H1 (cell line): ENCODE measurements at regions not wholly inside any gene's neighbourhood (a gene's known extent, or its start where the extent isn't known, plus 50 kb on each side); places are given as distances from the start of the nearest gene placed in this dataset.

ENCODE experiments used
- CTCF ChIA-PET: fragments of 300-600 bp; sonication (Branson Sonifier 250); formaldehyde crosslinking; loops from one replicate; lab custom pipeline; 2021; ENCODE audit not compliant: partially characterized antibody; lab: Charles Lee
- POLR2A ChIA-PET: fragments of 300-600 bp; sonication (Branson Sonifier 250); formaldehyde crosslinking; loops from one replicate; lab custom pipeline; 2021; ENCODE audit warnings: inconsistent platforms; ENCODE audit not compliant: partially characterized antibody; lab: Charles Lee
- DNase-seq, 2 experiments: peaks; one replicate each; pipeline versions ENCODE4 v3.0.0 to v3.0.0-alpha.2; 2010 to 2022; ENCODE audit warnings: low spot score in 2 of 2, low read depth in 1 of 2, mixed read lengths in 1 of 2
- FAIRE-seq: peaks from 2 replicates; lab custom pipeline; 2011; peaks lifted over from hg19 to GRCh38; lab: Jason Lieb, UNC
- H2AFZ ChIP-seq: 2 replicates; pipeline ENCODE4 v1.8.1; 2012; ENCODE audit warnings: low read length, inconsistent platforms
- H2AK5ac ChIP-seq: 2 replicates; pipeline ENCODE4 v1.6.1; 2013; ENCODE audit warnings: low read depth, low read length
- H2BK120ac ChIP-seq: replicated peaks from 2 replicates; pipeline ENCODE3; 2013; ENCODE audit warnings: low read depth, low read length, inconsistent platforms
- H2BK12ac ChIP-seq: 2 replicates; pipeline ENCODE4 v1.6.1; 2013; ENCODE audit warnings: low read depth, low read length
- H2BK15ac ChIP-seq: 2 replicates; pipeline ENCODE4 v1.6.1; 2013; ENCODE audit warnings: low read length
- H2BK20ac ChIP-seq: 2 replicates; pipeline ENCODE4 v1.6.1; 2013; ENCODE audit warnings: low read length
- H2BK5ac ChIP-seq: 2 replicates; pipeline ENCODE4 v1.6.1; 2013; ENCODE audit warnings: low read depth, low read length
- H3K14ac ChIP-seq: 2 replicates; pipeline ENCODE4 v1.6.1; 2013; ENCODE audit warnings: inconsistent platforms; ENCODE audit not compliant: insufficient read length
- H3K18ac ChIP-seq: 2 replicates; pipeline ENCODE4 v1.6.1; 2013; ENCODE audit warnings: low read length; ENCODE audit errors: extremely low read depth
- H3K23ac ChIP-seq: 2 replicates; pipeline ENCODE4 v1.6.1; 2013; ENCODE audit warnings: inconsistent platforms; ENCODE audit not compliant: insufficient read length
- H3K23me2 ChIP-seq: 2 replicates; pipeline ENCODE4 v1.6.1; 2013; ENCODE audit warnings: low read depth, low read length
- H3K27ac ChIP-seq: 2 replicates; pipeline ENCODE4 v1.6.1; 2011; ENCODE audit warnings: low read depth, low read length, inconsistent platforms
- H3K27me3 ChIP-seq, 4 experiments: replicated peaks in 1 of 4; 1 replicate in 1 of 4; 2 replicates in 3 of 4; pipeline versions ENCODE4 v1.6.1 to v1.8.1; 2011 to 2013; ENCODE audit warnings: low read length in 3 of 4, mild to moderate bottlenecking in 3 of 4, inconsistent platforms in 2 of 4, mixed read lengths in 2 of 4, moderate library complexity in 1 of 4; ENCODE audit not compliant: control insufficient read depth in 3 of 4, insufficient read depth in 3 of 4; ENCODE audit errors: extremely low read depth in 1 of 4
- H3K36me3 ChIP-seq, 4 experiments: 2 replicates each; pipeline versions ENCODE4 v1.6.1 to v1.8.1; 2011 to 2013; ENCODE audit warnings: mild to moderate bottlenecking in 4 of 4, low read length in 3 of 4, moderate library complexity in 2 of 4, control low read depth in 1 of 4, inconsistent platforms in 1 of 4; ENCODE audit not compliant: insufficient read depth in 4 of 4, control insufficient read depth in 2 of 4
- H3K4ac ChIP-seq: replicated peaks from 2 replicates; pipeline ENCODE3; 2013; ENCODE audit warnings: low read length, low read depth, mixed read lengths, inconsistent platforms; ENCODE audit not compliant: insufficient read length
- H3K4me1 ChIP-seq, 4 experiments: replicated peaks in 1 of 4; 1 replicate in 1 of 4; 2 replicates in 3 of 4; pipeline versions ENCODE4 v1.6.1 to v1.8.1; 2011 to 2013; ENCODE audit warnings: low read length in 3 of 4, inconsistent platforms in 2 of 4, mixed read lengths in 1 of 4; ENCODE audit not compliant: insufficient read depth in 4 of 4, control insufficient read depth in 3 of 4
- H3K4me2 ChIP-seq, 2 experiments: 2 replicates each; pipeline versions ENCODE4 v1.6.1 to v1.8.1; 2011 to 2013; ENCODE audit warnings: low read depth in 2 of 2, low read length in 2 of 2, control low read depth in 1 of 2, inconsistent platforms in 1 of 2, mild to moderate bottlenecking in 1 of 2; ENCODE audit not compliant: insufficient read depth in 1 of 2
- H3K4me3 ChIP-seq, 4 experiments: fragments of 200-600, 300-600 bp in 1 of 4; sonication (generic), shearing (Covaris generic), sonication (Bioruptor Twin) in 1 of 4; 2 replicates each; pipeline versions ENCODE4 v1.5.1 to v1.8.1; 2011 to 2016; ENCODE audit warnings: low read length in 4 of 4, low read depth in 3 of 4, control low read depth in 2 of 4, inconsistent platforms in 2 of 4, mild to moderate bottlenecking in 2 of 4, mixed read lengths in 1 of 4, moderate library complexity in 1 of 4; ENCODE audit not compliant: insufficient read depth in 2 of 4; ENCODE audit errors: extremely low read depth in 1 of 4
- H3K56ac ChIP-seq: replicated peaks from 2 replicates; pipeline ENCODE3; 2013; ENCODE audit warnings: low read depth, mild to moderate bottlenecking, mixed read lengths, low read length, inconsistent platforms; ENCODE audit not compliant: insufficient read length
- H3K79me1 ChIP-seq: 2 replicates; pipeline ENCODE4 v1.6.1; 2013; ENCODE audit warnings: low read depth, low read length, control low read depth
- H3K79me2 ChIP-seq, 2 experiments: 2 replicates each; pipeline versions ENCODE4 v1.6.1 to v1.8.1; 2012 to 2013; ENCODE audit warnings: low read length in 2 of 2, mild to moderate bottlenecking in 2 of 2, inconsistent platforms in 1 of 2; ENCODE audit not compliant: insufficient read depth in 2 of 2, control insufficient read depth in 1 of 2
- H3K9ac ChIP-seq, 4 experiments: replicated peaks in 1 of 4; 1 replicate in 1 of 4; 2 replicates in 3 of 4; pipeline versions ENCODE4 v1.6.1 to v1.8.1; 2011 to 2013; ENCODE audit warnings: low read depth in 3 of 4, low read length in 3 of 4, control low read depth in 2 of 4, mild to moderate bottlenecking in 2 of 4, moderate library complexity in 2 of 4, inconsistent platforms in 1 of 4; ENCODE audit errors: extremely low read depth in 1 of 4
- H3K9me3 ChIP-seq, 2 experiments: 2 replicates each; pipeline versions ENCODE4 v1.6.1 to v1.8.1; 2012 to 2013; ENCODE audit warnings: mild to moderate bottlenecking in 2 of 2, moderate library complexity in 2 of 2, control low read depth in 1 of 2, inconsistent platforms in 1 of 2, low read depth in 1 of 2, low read length in 1 of 2, mixed read lengths in 1 of 2; ENCODE audit not compliant: insufficient read depth in 2 of 2
- H4K20me1 ChIP-seq, 2 experiments: replicated peaks in 1 of 2; 2 replicates each; pipeline versions ENCODE3 to v1.8.1; 2011 to 2013; ENCODE audit warnings: inconsistent platforms in 2 of 2, low read length in 2 of 2, mild to moderate bottlenecking in 1 of 2; ENCODE audit not compliant: insufficient read depth in 2 of 2, control insufficient read depth in 1 of 2
- H4K5ac ChIP-seq: 2 replicates; pipeline ENCODE4 v1.6.1; 2013; ENCODE audit warnings: low read length, low read depth, mixed read lengths, inconsistent platforms; ENCODE audit not compliant: insufficient read length
- H4K8ac ChIP-seq: 2 replicates; pipeline ENCODE4 v1.8.0; 2013; ENCODE audit warnings: mild to moderate bottlenecking, moderate library complexity, low read length, inconsistent platforms; ENCODE audit not compliant: insufficient read depth; ENCODE audit errors: extremely low read depth
- H4K91ac ChIP-seq: replicated peaks from 2 replicates; pipeline ENCODE3; 2013; ENCODE audit warnings: low read length, mixed read lengths, inconsistent platforms; ENCODE audit not compliant: insufficient read length
- CBX5 ChIP-seq: fragments of 300-800, 300-1000 bp; sonication (generic); IDR thresholded peaks from 2 replicates; pipeline ENCODE4 v1.7.1; 2016; ENCODE audit warnings: antibody characterized with exemption, low read length, low read depth
- CBX8 ChIP-seq: fragments of 300-800, 300-1000 bp; sonication (generic); IDR thresholded peaks from 2 replicates; pipeline ENCODE4 v1.7.1; 2016; ENCODE audit warnings: low read depth, low read length, borderline replicate concordance
- CEBPB ChIP-seq: IDR thresholded peaks from 2 replicates; pipeline ENCODE4 v1.6.1; 2012; ENCODE audit warnings: low read depth, low read length
- CHD1 ChIP-seq: IDR thresholded peaks from 2 replicates; pipeline ENCODE4 v1.6.1; 2012; ENCODE audit warnings: low read depth, low read length, improper control_type of control experiment
- CTBP2 ChIP-seq: IDR thresholded peaks from 2 replicates; pipeline ENCODE4 v1.7.0; 2011; ENCODE audit warnings: borderline replicate concordance, mild to moderate bottlenecking, moderate library complexity, mixed read lengths, low read length; ENCODE audit not compliant: insufficient read depth, insufficient read length
- EZH2 ChIP-seq: fragments of 200-600 bp; sonication (generic); IDR thresholded peaks from 2 replicates; pipeline ENCODE4 v1.7.1; 2012; ENCODE audit warnings: low read depth, mild to moderate bottlenecking, moderate library complexity, low read length, inconsistent platforms; ENCODE audit not compliant: severe bottlenecking
- NANOG ChIP-seq: IDR thresholded peaks from 2 replicates; pipeline ENCODE4 v1.6.1; 2011; ENCODE audit warnings: low read length, low read depth, mild to moderate bottlenecking, inconsistent platforms; ENCODE audit not compliant: insufficient read depth, poor library complexity, severe bottlenecking
- RXRA ChIP-seq: IDR thresholded peaks from 2 replicates; pipeline ENCODE4 v1.6.1; 2011; ENCODE audit warnings: low read depth, mild to moderate bottlenecking, low read length, moderate library complexity; ENCODE audit not compliant: insufficient read depth
- SP4 ChIP-seq: IDR thresholded peaks from 2 replicates; pipeline ENCODE4 v1.6.1; 2012; ENCODE audit warnings: low read length, inconsistent platforms
- TBP ChIP-seq: IDR thresholded peaks from 2 replicates; pipeline ENCODE4 v1.6.1; 2011; ENCODE audit warnings: low read depth, low read length, improper control_type of control experiment
- YY1 ChIP-seq: IDR thresholded peaks from 2 replicates; pipeline ENCODE4 v1.6.1; 2011; ENCODE audit warnings: low read depth, mild to moderate bottlenecking, low read length
- WGBS, 2 experiments: shearing (Covaris generic) in 1 of 2; methylation state at CpG; one replicate each; pipeline versions ENCODE4 v1.1.6 to v1.1.7; 2013 to 2015; ENCODE audit warnings: low lambda C conversion rate in 2 of 2, mixed read lengths in 2 of 2, inconsistent platforms in 1 of 2, low coverage in 1 of 2, missing lambda C conversion rate in 1 of 2; ENCODE audit not compliant: insufficient replicate concordance in 2 of 2, insufficient coverage in 1 of 2, insufficient read length in 1 of 2; ENCODE audit errors: extremely low coverage in 1 of 2, missing lambda C conversion rate in 1 of 2; 5-methylcytosine and 5-hydroxymethylcytosine counted together
- TF ChIP-seq, protein P1 (sequence below): IDR thresholded peaks from 2 replicates; pipeline ENCODE4 v1.6.1; 2011; ENCODE audit warnings: low read length, improper control_type of control experiment

DNA sequence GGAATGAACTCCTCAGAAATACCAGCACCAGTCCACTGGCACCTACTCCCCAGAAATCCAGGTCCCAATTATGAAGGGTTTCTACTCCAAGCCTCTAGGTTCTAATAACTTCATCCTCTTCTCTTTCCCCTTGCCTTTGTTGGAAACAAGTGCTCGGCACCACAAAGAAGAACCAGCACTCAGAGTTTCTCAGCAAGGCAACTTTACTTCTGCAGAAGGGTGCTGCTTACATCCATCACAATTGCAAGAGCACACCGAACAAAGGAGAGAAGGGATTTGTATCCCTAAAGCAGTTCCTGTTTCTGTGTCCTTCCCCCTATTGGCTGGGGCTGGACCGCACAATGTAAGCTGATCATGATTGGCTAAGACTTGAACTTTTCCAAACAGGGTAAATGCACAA, 74.2 kb upstream of the GNG2 start:
- no peak for FAIRE-seq
- TF ChIP-seq CBX5 (no peak), TBP (no peak), RXRA (no peak), YY1 (no peak), EZH2 (no peak), CTBP2 (no peak), CBX8 (no peak), CHD1 (no peak), SP4 (no peak), CEBPB (no peak), NANOG (no peak)
- TF ChIP-seq, protein P1, sequence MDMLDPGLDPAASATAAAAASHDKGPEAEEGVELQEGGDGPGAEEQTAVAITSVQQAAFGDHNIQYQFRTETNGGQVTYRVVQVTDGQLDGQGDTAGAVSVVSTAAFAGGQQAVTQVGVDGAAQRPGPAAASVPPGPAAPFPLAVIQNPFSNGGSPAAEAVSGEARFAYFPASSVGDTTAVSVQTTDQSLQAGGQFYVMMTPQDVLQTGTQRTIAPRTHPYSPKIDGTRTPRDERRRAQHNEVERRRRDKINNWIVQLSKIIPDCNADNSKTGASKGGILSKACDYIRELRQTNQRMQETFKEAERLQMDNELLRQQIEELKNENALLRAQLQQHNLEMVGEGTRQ, result no peak

More for the DNA sequence above, 74.2 kb upstream of the GNG2 start:
- Histone ChIP-seq H3K9ac (no peak overlapping the region), H3K23ac (no peak overlapping the region), H3K36me3 (no peaks in the 10 kb centered on the region), H3K23me2 (no peaks in the 10 kb centered on the region), H3K79me1 (no peaks in the 10 kb centered on the region), H3K27me3 (no peaks in the 10 kb centered on the region), H4K20me1 (no peaks in the 10 kb centered on the region), H3K18ac (no peak overlapping the region), H2BK20ac (no peak overlapping the region), H2AFZ (no peak overlapping the region; the same call in 1 of the 2 replicates), H3K14ac (no peak overlapping the region), H4K91ac (no peak overlapping the region), H3K4me3 (no peak overlapping the region), H3K9me3 (no peaks in the 10 kb centered on the region), H3K79me2 (no peaks in the 10 kb centered on the region), H3K4ac (no peak overlapping the region), H2BK5ac (no peak overlapping the region), H3K56ac (no peak overlapping the region), H3K27ac (no peak overlapping the region), H3K4me1 (no peaks in the 10 kb centered on the region), H4K5ac (no peak overlapping the region), H2BK120ac (no peak overlapping the region), H2BK15ac (no peak overlapping the region), H3K4me2 (no peak overlapping the region), H2BK12ac (no peak overlapping the region), H4K8ac (no peak overlapping the region), H2AK5ac (no peak overlapping the region)
- no peak for DNase-seq
- ChIA-PET CTCF (interaction anchor here (0.7 to 3.9 kb wide), 3 partner anchors 10 to 251 kb away, joined by 3 to 23 read pairs (median 3); no protein-coding TSS in a partner anchor), POLR2A (no interaction called here)
- WGBS, 2 experiments, result 93% methylated on average over 3 of the region's 3 CpGs; no CpG with 5 or more reads in 1 of the 2 experiments
